Ishikawa (cell line): ENCODE measurements at regions not wholly inside any gene's neighbourhood (a gene's known extent, or its start where the extent isn't known, plus 50 kb on each side); places are given as distances from the start of the nearest gene placed in this dataset.
A peak's percentile ranks its signal among the peaks of the same experiment; 100 is the strongest.

Source experiments
- CEBPB ChIP-seq: IDR thresholded peaks from 2 replicates; pipeline ENCODE4 v1.6.1; 2012
- CREB1 ChIP-seq: IDR thresholded peaks from 2 replicates; pipeline ENCODE4 v1.6.1; 2012; ENCODE audit warnings: low read depth
- EGR1 ChIP-seq: IDR thresholded peaks from 2 replicates; pipeline ENCODE4 v1.6.1; 2012
- EP300 ChIP-seq: IDR thresholded peaks from 2 replicates; pipeline ENCODE4 v1.6.1; 2012; ENCODE audit warnings: borderline replicate concordance
- FOXM1 ChIP-seq: IDR thresholded peaks from 2 replicates; pipeline ENCODE4 v1.6.1; 2012; ENCODE audit warnings: low read depth, borderline replicate concordance
- NFIC ChIP-seq: IDR thresholded peaks from 2 replicates; pipeline ENCODE4 v1.6.1; 2012
- RAD21 ChIP-seq: IDR thresholded peaks from 2 replicates; pipeline ENCODE4 v1.6.1; 2012; ENCODE audit warnings: low read depth
- TAF1 ChIP-seq: IDR thresholded peaks from 2 replicates; pipeline ENCODE4 v1.6.1; 2012; ENCODE audit warnings: low read depth, mild to moderate bottlenecking
- TCF12 ChIP-seq: IDR thresholded peaks from 2 replicates; pipeline ENCODE4 v1.6.1; 2012; ENCODE audit warnings: low read depth
- TEAD4 ChIP-seq: IDR thresholded peaks from 2 replicates; pipeline ENCODE4 v1.6.1; 2012
- YY1 ChIP-seq: IDR thresholded peaks from 2 replicates; pipeline ENCODE4 v1.6.1; 2012; ENCODE audit warnings: low read depth
- ZBTB7A ChIP-seq: IDR thresholded peaks from 2 replicates; pipeline ENCODE4 v1.6.1; 2012; ENCODE audit warnings: low read depth
- TF ChIP-seq, protein P1 (sequence below): IDR thresholded peaks from 2 replicates; pipeline ENCODE4 v1.6.1; 2012; ENCODE audit warnings: low read depth, mild to moderate bottlenecking
- TF ChIP-seq, protein P2 (sequence below): IDR thresholded peaks from 2 replicates; pipeline ENCODE4 v1.6.1; 2012
- TF ChIP-seq, protein P3 (sequence below): IDR thresholded peaks from 2 replicates; pipeline ENCODE4 v1.6.1; 2012

DNA sequence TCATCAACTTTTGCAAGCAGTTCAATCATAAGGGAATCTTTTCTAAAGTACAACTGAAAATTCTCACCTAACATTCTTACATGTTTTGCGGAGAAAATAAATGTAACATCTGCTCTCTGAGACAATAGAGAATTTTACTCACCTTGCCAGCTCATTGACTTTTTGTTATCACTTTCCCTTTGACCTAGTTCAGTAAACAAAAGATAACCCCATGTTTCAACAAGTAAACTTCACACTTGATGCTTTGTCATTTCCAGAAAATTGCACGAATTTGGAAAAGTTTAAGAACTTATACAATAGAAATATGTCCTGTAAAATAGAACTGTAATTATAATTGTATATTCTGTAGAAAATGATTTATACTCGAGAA lies 1110.0 kb upstream of the ACVR2A start:
- TF ChIP-seq, protein P1, sequence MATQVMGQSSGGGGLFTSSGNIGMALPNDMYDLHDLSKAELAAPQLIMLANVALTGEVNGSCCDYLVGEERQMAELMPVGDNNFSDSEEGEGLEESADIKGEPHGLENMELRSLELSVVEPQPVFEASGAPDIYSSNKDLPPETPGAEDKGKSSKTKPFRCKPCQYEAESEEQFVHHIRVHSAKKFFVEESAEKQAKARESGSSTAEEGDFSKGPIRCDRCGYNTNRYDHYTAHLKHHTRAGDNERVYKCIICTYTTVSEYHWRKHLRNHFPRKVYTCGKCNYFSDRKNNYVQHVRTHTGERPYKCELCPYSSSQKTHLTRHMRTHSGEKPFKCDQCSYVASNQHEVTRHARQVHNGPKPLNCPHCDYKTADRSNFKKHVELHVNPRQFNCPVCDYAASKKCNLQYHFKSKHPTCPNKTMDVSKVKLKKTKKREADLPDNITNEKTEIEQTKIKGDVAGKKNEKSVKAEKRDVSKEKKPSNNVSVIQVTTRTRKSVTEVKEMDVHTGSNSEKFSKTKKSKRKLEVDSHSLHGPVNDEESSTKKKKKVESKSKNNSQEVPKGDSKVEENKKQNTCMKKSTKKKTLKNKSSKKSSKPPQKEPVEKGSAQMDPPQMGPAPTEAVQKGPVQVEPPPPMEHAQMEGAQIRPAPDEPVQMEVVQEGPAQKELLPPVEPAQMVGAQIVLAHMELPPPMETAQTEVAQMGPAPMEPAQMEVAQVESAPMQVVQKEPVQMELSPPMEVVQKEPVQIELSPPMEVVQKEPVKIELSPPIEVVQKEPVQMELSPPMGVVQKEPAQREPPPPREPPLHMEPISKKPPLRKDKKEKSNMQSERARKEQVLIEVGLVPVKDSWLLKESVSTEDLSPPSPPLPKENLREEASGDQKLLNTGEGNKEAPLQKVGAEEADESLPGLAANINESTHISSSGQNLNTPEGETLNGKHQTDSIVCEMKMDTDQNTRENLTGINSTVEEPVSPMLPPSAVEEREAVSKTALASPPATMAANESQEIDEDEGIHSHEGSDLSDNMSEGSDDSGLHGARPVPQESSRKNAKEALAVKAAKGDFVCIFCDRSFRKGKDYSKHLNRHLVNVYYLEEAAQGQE: no peak
- TF ChIP-seq, protein P2, sequence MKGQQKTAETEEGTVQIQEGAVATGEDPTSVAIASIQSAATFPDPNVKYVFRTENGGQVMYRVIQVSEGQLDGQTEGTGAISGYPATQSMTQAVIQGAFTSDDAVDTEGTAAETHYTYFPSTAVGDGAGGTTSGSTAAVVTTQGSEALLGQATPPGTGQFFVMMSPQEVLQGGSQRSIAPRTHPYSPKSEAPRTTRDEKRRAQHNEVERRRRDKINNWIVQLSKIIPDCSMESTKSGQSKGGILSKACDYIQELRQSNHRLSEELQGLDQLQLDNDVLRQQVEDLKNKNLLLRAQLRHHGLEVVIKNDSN: no peak
- TF ChIP-seq EP300 (no peak), FOXM1 (no peak), TEAD4 (no peak), RAD21 (no peak), EGR1 (no peak), TCF12 (no peak), YY1 (no peak), NFIC (no peak), TAF1 (no peak), CEBPB (no peak), ZBTB7A (no peak), CREB1 (no peak)
- TF ChIP-seq, protein P3, sequence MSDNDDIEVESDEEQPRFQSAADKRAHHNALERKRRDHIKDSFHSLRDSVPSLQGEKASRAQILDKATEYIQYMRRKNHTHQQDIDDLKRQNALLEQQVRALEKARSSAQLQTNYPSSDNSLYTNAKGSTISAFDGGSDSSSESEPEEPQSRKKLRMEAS: no peak

DNA sequence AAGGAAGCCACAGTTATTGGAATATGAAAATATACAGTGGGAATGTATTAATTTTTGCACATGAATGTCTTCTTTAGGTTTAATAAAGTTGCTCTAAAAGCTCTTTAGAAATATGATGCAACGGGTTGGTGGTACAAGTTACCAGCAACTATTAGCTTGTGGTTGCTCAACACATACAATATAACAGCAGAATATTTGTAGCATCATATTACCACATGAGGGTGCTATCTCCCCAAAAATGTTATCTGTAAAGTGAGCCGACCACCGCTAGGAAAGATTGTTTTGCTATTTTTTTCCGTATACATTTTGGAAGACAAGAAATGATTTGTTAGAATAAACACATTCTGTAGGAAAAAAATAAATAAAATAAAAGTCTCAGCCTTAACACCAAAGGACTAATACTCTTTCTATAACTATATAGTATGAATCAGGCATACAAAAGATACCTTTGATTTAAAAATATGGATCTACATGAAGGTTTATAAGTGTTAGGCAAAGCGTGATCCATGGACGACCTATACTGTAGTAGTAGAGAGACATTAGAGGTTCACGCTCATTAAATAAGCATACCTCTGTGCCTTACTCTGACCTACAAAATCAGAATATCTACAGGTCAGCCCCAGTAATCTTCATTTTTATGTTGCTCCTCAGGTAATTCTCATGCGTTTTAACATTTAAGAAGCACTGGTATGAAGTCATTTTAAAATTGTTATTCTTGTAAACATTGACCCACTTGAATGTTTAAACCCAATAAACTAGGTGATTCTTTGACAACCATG lies 1110.6 kb upstream of the ACVR2A start:
- TF ChIP-seq CEBPB (peak; percentile 83), RAD21 (peak; percentile 77)
- TF ChIP-seq, protein P1: no peak

DNA sequence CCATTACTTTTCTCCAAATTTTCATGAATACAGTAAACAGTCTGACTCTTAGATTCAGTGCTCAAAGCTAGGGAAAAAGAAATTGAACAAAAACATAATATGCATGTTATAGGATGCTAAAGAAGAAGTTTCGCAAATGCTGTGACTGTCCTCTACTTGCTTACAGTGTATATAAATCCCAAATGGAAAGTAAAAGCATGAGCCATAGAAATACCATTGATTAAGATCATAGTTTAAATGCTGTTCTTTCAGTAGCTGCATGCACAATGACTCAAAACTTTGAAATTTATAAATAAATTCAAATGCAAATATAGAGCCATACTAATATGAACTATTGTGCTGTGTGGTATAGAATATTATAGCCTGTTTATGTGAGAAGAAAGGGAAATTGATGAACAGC lies 1113.9 kb upstream of the ACVR2A start:
- TF ChIP-seq YY1 (no peak), CEBPB (no peak), NFIC (no peak), TEAD4 (no peak), EP300 (no peak), ZBTB7A (no peak)
- TF ChIP-seq, protein P1: no peak
- TF ChIP-seq, protein P2: no peak

DNA sequence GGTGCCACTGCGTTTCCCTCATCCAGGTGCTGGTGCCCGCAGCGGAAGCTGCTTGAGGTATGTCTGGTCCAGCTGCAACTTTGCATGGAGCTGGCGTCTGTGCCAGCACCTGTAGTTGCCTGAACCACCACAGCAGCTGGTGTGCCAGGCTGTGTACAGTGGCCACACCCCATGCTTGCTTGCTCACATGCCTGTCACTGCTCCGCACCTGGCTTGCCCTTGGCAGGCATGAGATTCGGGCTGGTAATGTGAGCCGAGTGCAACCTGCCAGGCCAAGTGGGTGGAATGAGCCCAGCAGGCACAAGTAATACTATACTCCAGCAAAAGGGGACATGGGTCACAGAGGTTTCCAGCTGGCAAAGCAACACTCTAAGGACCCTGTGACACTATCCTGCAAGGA lies 1123.3 kb upstream of the ACVR2A start:
- TF ChIP-seq, protein P2: no peak
- TF ChIP-seq RAD21 (no peak), TAF1 (no peak), CEBPB (no peak), FOXM1 (no peak), YY1 (no peak), ZBTB7A (no peak), NFIC (peak; percentile 48; the same call in 1 of the 2 replicates), CREB1 (no peak), TEAD4 (no peak), TCF12 (peak; percentile 64), EGR1 (peak; percentile 14; the same call in 1 of the 2 replicates), EP300 (peak; percentile 44; the same call in 1 of the 2 replicates)
- TF ChIP-seq, protein P1: no peak
- TF ChIP-seq, protein P3: no peak
